Nephron progenitor cell (in vitro differentiated cells): ENCODE measurements at regions not wholly inside any gene's neighbourhood (a gene's known extent, or its start where the extent isn't known, plus 50 kb on each side); places are given as distances from the start of the nearest gene placed in this dataset.

ENCODE experiments used
- DNase-seq: peaks from one replicate; pipeline ENCODE4 v3.0.0; 2021
- H3K27ac Mint-ChIP-seq: 2 replicates; pipeline ENCODE4 v1.8.0; 2021; ENCODE audit warnings: mild to moderate bottlenecking, moderate library complexity, mixed read lengths
- H3K27me3 Mint-ChIP-seq: 2 replicates; pipeline ENCODE4 v1.8.0; 2021; ENCODE audit warnings: mild to moderate bottlenecking, low read depth, mixed read lengths; ENCODE audit not compliant: poor library complexity
- H3K36me3 Mint-ChIP-seq: 2 replicates; pipeline ENCODE4 v1.8.0; 2021; ENCODE audit warnings: low read depth, mixed read lengths
- H3K4me1 Mint-ChIP-seq: 2 replicates; pipeline ENCODE4 v1.8.0; 2021; ENCODE audit warnings: mixed read lengths
- H3K4me3 Mint-ChIP-seq: 2 replicates; pipeline ENCODE4 v1.8.0; 2021; ENCODE audit warnings: mild to moderate bottlenecking, moderate library complexity, mixed read lengths
- H3K9me3 Mint-ChIP-seq: 2 replicates; pipeline ENCODE4 v1.8.0; 2021; ENCODE audit warnings: mild to moderate bottlenecking, moderate library complexity, mixed read lengths
- TF ChIP-seq, protein P1 (sequence below): fragments of 200-600 bp; sonication (generic); IDR thresholded peaks from 2 replicates; pipeline ENCODE4 v1.5.0; 2021; ENCODE audit warnings: antibody characterized with exemption

DNA sequence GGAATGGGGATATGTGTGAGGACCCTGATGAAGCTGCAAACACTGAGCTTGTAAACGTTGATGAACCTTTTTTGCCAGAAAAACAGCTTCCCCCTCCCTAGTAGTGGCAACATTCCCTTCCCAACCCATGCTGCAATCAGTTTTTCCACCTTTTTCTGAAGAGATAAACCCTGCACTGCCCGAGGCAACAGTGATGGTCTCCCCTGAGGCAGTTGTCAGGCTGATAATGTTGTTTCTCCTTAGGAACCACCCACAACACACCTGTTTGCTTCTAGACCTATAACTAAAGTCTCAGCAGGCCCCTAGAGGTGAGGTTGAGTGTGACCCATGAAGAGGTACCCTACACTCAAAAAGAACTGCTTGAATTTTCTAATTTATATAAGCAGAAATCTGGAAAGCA lies 922.4 kb upstream of the ADGRL4 start:
- peaks cover 21% of the 10 kb centered on the region for H3K9me3 Mint-ChIP-seq
- H3K27me3 Mint-ChIP-seq = no peaks in the 10 kb centered on the region
- no peak for DNase-seq
- H3K36me3 Mint-ChIP-seq = no peaks in the 10 kb centered on the region
- H3K4me1 Mint-ChIP-seq = no peaks in the 10 kb centered on the region
- TF ChIP-seq, protein P1, sequence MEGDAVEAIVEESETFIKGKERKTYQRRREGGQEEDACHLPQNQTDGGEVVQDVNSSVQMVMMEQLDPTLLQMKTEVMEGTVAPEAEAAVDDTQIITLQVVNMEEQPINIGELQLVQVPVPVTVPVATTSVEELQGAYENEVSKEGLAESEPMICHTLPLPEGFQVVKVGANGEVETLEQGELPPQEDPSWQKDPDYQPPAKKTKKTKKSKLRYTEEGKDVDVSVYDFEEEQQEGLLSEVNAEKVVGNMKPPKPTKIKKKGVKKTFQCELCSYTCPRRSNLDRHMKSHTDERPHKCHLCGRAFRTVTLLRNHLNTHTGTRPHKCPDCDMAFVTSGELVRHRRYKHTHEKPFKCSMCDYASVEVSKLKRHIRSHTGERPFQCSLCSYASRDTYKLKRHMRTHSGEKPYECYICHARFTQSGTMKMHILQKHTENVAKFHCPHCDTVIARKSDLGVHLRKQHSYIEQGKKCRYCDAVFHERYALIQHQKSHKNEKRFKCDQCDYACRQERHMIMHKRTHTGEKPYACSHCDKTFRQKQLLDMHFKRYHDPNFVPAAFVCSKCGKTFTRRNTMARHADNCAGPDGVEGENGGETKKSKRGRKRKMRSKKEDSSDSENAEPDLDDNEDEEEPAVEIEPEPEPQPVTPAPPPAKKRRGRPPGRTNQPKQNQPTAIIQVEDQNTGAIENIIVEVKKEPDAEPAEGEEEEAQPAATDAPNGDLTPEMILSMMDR = no peak
- no peak overlapping the region for H3K27ac Mint-ChIP-seq
- H3K4me3 Mint-ChIP-seq = no peak overlapping the region

- TF ChIP-seq, protein P1 = no peak
- Mint-ChIP-seq H3K4me1 (no peaks in the 10 kb centered on the region), H3K27ac (no peak overlapping the region)
Observed at GRCh38 chr1:79920960-79921669, 914.6 kb upstream of the ADGRL4 start.

DNA sequence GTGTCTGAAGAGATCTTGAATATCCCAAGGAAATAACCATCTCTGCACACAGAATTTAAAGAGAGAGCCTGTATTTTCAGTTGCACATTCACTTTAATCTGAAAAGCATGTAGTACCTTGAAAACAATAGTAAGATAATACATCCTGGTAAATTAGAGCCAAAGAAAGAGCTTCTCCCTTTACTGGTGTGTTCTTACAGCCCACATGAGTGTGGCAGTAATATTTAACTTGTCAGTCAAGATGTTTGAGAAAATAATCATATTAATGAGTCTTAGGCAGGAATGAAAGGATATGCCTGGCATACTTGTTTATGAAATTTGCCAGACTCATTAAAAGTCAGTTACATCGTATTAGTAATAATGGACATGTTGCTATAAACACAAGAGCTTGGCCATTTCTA lies 908.4 kb upstream of the ADGRL4 start:
- H3K36me3 Mint-ChIP-seq = no peaks in the 10 kb centered on the region
- H3K4me1 Mint-ChIP-seq = no peaks in the 10 kb centered on the region
- TF ChIP-seq, protein P1 = no peak
- peaks cover 10% of the 10 kb centered on the region for H3K9me3 Mint-ChIP-seq
- H3K27me3 Mint-ChIP-seq = peaks cover 4% of the 10 kb centered on the region
- no peak for DNase-seq
- H3K27ac Mint-ChIP-seq = no peak overlapping the region
- no peak overlapping the region for H3K4me3 Mint-ChIP-seq

More at GRCh38 chr1:79920960-79921669, 914.6 kb upstream of the ADGRL4 start:
- H3K9me3 Mint-ChIP-seq = peaks cover 40% of the 10 kb centered on the region
- no peak overlapping the region for H3K4me3 Mint-ChIP-seq
- peaks cover 7% of the 10 kb centered on the region for H3K27me3 Mint-ChIP-seq
- no peak for DNase-seq
- H3K36me3 Mint-ChIP-seq = peaks cover 6% of the 10 kb centered on the region

DNA sequence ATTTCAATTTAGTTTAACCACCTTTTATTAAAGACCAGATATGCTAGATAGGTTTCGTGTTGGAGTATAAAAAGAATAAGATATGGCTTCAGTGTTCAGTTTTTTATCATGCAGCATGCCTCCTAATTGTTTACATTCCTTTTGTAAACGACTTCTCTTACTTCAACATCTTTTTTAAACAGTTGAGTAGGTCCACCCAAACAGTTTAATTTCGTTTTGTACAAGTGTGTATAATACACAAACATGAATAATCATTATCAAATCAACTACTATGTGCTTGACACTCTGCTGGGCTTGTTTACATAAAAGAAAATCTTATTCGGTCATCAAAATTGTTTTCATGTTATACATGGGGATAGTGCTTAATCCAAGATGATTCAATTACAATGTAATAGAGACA lies 906.3 kb upstream of the ADGRL4 start:
- Mint-ChIP-seq H3K36me3 (no peaks in the 10 kb centered on the region), H3K27me3 (peaks cover 4% of the 10 kb centered on the region), H3K4me3 (no peak overlapping the region), H3K9me3 (peaks cover 10% of the 10 kb centered on the region), H3K27ac (no peak overlapping the region), H3K4me1 (no peaks in the 10 kb centered on the region)
- no peak for DNase-seq
- TF ChIP-seq, protein P1 = no peak

GRCh38 chr1:79903321-79903720 lies 896.8 kb upstream of the ADGRL4 start:
- Mint-ChIP-seq H3K27me3 (peaks cover 6% of the 10 kb centered on the region), H3K9me3 (peaks cover 26% of the 10 kb centered on the region), H3K36me3 (no peaks in the 10 kb centered on the region), H3K4me1 (no peaks in the 10 kb centered on the region), H3K4me3 (no peak overlapping the region), H3K27ac (no peak overlapping the region)
- TF ChIP-seq, protein P1 = no peak
- DNase-seq = no peak

- TF ChIP-seq, protein P1 = no peak
- H3K36me3 Mint-ChIP-seq = no peaks in the 10 kb centered on the region
- peaks cover 6% of the 10 kb centered on the region for H3K27me3 Mint-ChIP-seq
- H3K4me1 Mint-ChIP-seq = no peaks in the 10 kb centered on the region
- H3K9me3 Mint-ChIP-seq = peaks cover 26% of the 10 kb centered on the region
- DNase-seq = no peak
- no peak overlapping the region for H3K4me3 Mint-ChIP-seq
- no peak overlapping the region for H3K27ac Mint-ChIP-seq
Observed at GRCh38 chr1:79902418-79902817, 895.9 kb upstream of the ADGRL4 start.
